ENCODE measurements at regions not wholly inside any gene's neighbourhood (a gene's known extent, or its start where the extent isn't known, plus 50 kb on each side); places are given as distances from the start of the nearest gene placed in this dataset.
A peak's percentile ranks its signal among the peaks of the same experiment; 100 is the strongest.

- TF ChIP-seq POLR2A (IDR thresholded peaks at IDR 0.05): no peak
- TF ChIP-seq POLR2AphosphoS5 (IDR thresholded peaks at IDR 0.05): no peak
- peaks cover 0 to 18% (median 4%) of the 10 kb centered on the region in 4 donors for H3K4me1 ChIP-seq
- 90 to 96% (median 95%) methylated on average over 35 to 68 of the region's 68 CpGs for WGBS, 5 donors
- H3K27me3 ChIP-seq: no peaks in the 10 kb centered on the region
- intact Hi-C loops (cut with DNase I; ENCODE audit: low total_unique reads): no loop called here
- H3K36me3 ChIP-seq: no peaks in the 10 kb centered on the region
- H3K4me3 ChIP-seq: no peak overlapping the region
- no peaks in the 10 kb centered on the region for H3K9me3 ChIP-seq
- no peak for DNase-seq
- peak overlapping the region in 1 of 5 donors; percentile 68 for H3K27ac ChIP-seq
These were observed 384.5 kb downstream of the SMOC2 start for GRCh38 chr6:168825226-168826077.

- H3K36me3 ChIP-seq: no peaks in the 10 kb centered on the region
- H3K4me1 ChIP-seq: peaks cover 0 to 18% (median 4%) of the 10 kb centered on the region in 4 donors
- TF ChIP-seq POLR2A (IDR thresholded peaks at IDR 0.05): no peak
- TF ChIP-seq POLR2AphosphoS5 (IDR thresholded peaks at IDR 0.05): peak in 1 of 3 donors; percentile 54
- TF ChIP-seq EP300 (IDR thresholded peaks at IDR 0.05): no peak
- no peak for TF ChIP-seq CTCF (IDR thresholded peaks at IDR 0.05)
- no peaks in the 10 kb centered on the region for H3K27me3 ChIP-seq
- WGBS, 5 donors: 46 to 56% (median 51%) methylated on average over 12 of the region's 12 CpGs
- no peak overlapping the region for H3K4me3 ChIP-seq
- intact Hi-C loops (cut with DNase I; ENCODE audit: low total_unique reads): no loop called here
- H3K27ac ChIP-seq: peak overlapping the region in 1 of 5 donors; percentile 68
- H3K9me3 ChIP-seq: no peaks in the 10 kb centered on the region
- peak in 1 of 2 donors; percentile 74 for DNase-seq
These were observed 382.6 kb downstream of the SMOC2 start for GRCh38 chr6:168823397-168824212.

GRCh38 chr6:168822376-168822775, 381.4 kb downstream of the SMOC2 start:
- Histone ChIP-seq H3K4me3 (no peak overlapping the region), H3K27me3 (no peaks in the 10 kb centered on the region), H3K4me1 (peaks cover 0 to 15% (median 4%) of the 10 kb centered on the region in 4 donors), H3K9me3 (peaks cover 0 to 9% (median 4%) of the 10 kb centered on the region in 4 donors), H3K36me3 (no peaks in the 10 kb centered on the region), H3K27ac (peak overlapping the region in 1 of 5 donors; percentile 38)
- no peak for DNase-seq
- TF ChIP-seq CTCF (IDR thresholded peaks at IDR 0.05): no peak
- no peak for TF ChIP-seq EP300 (IDR thresholded peaks at IDR 0.05)
- no peak for TF ChIP-seq POLR2A (IDR thresholded peaks at IDR 0.05)
- TF ChIP-seq POLR2AphosphoS5 (IDR thresholded peaks at IDR 0.05): no peak
- intact Hi-C loops (cut with DNase I; ENCODE audit: low total_unique reads): no loop called here
- WGBS, 5 donors: 58 to 80% (median 77%) methylated on average over 9 of the region's 9 CpGs

GRCh38 chr6:168819546-168819945, 378.6 kb downstream of the SMOC2 start:
- no peak for TF ChIP-seq CTCF (IDR thresholded peaks at IDR 0.05)
- no peak for TF ChIP-seq POLR2AphosphoS5 (IDR thresholded peaks at IDR 0.05)
- TF ChIP-seq EP300 (IDR thresholded peaks at IDR 0.05): no peak
- TF ChIP-seq POLR2A (IDR thresholded peaks at IDR 0.05): no peak
- no peak overlapping the region for H3K27ac ChIP-seq
- intact Hi-C loops (cut with DNase I; ENCODE audit: low total_unique reads): no loop called here
- H3K27me3 ChIP-seq: no peaks in the 10 kb centered on the region
- peaks cover 0 to 9% (median 3%) of the 10 kb centered on the region in 4 donors for H3K4me1 ChIP-seq
- no peak overlapping the region for H3K4me3 ChIP-seq
- DNase-seq: no peak
- H3K36me3 ChIP-seq: no peaks in the 10 kb centered on the region
- WGBS, 5 donors: 78 to 96% (median 82%) methylated on average over 8 of the region's 8 CpGs
- H3K9me3 ChIP-seq: peaks cover 0 to 16% (median 11%) of the 10 kb centered on the region in 4 donors

All from stomach (tissue), 8 donors.